NCI-H774 (cell line): ENCODE measurements at regions not wholly inside any gene's neighbourhood (a gene's known extent, or its start where the extent isn't known, plus 50 kb on each side); places are given as distances from the start of the nearest gene placed in this dataset.

ENCODE experiments used
- DNase-seq: peaks from one replicate; lab custom pipeline; 2025; lab: John Stamatoyannopoulos, UW

GRCh38 chr13:105607016-105607415 is 928.4 kb downstream of the EFNB2 start:
- no peak for DNase-seq

GRCh38 chr13:105602956-105603670 is 932.3 kb downstream of the EFNB2 start:
- no peak for DNase-seq

DNA sequence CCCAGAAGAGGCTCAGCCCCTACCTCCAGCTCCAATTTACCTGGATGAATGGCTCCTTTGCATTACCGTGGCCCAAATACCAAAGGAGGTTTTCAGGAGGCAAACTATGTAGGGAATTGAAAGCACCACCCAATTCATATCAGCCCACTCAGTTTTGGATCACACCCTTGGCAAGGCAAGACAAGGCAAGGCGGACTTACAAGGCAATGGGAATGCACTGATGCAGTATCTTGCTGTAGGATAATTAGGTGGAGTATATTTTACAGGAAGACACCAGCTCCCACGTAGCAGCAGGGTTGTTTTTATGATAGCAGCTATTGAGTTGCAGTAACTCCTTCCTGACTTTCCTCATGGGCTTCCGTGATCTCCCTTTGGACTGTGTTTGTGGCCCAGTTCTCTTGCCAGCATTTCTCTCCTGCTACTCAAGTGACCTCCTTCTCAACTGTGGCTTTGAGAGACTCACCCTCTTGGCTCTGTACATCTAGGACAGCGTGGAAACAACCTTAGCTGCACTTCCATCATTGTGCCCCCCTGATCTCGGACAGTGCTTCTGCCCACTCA is 935.9 kb downstream of the EFNB2 start:
- no peak for DNase-seq

- no peak for DNase-seq
Observed at GRCh38 chr13:105598529-105598928, 936.9 kb downstream of the EFNB2 start.

- no peak for DNase-seq
Observed at GRCh38 chr13:105597573-105597972, 937.9 kb downstream of the EFNB2 start.

GRCh38 chr13:105595471-105595870 is 940.0 kb downstream of the EFNB2 start:
- DNase-seq, result no peak

GRCh38 chr13:105591277-105591676 is 944.2 kb downstream of the EFNB2 start:
- no peak for DNase-seq

- DNase-seq, result no peak
Observed at GRCh38 chr13:105587786-105588185, 947.7 kb downstream of the EFNB2 start.

GRCh38 chr13:105579821-105580710 is 955.4 kb downstream of the EFNB2 start:
- no peak for DNase-seq

- DNase-seq, result no peak
Observed at GRCh38 chr13:105573136-105573535, 962.3 kb downstream of the EFNB2 start.

GRCh38 chr13:105572401-105572800 is 963.1 kb downstream of the EFNB2 start:
- no peak for DNase-seq

DNA sequence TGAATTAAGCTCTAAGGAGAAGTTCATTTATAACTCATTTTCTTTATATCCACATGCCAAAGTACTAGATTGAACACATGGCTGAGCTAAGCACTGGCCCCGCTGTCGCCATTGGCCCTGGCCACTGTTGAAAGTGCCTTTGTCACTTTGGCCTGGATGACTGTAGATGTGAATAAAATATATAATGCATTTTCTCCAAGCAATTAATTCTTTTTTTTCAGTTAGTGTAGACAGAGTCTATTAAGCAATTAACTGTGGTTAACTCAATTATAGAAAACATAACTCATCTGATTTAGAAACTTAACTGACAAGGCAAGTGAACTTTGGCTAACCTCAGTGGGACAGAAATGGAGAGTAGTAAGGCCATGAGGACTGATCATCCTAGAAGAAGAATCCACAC is 965.6 kb downstream of the EFNB2 start:
- no peak for DNase-seq

DNA sequence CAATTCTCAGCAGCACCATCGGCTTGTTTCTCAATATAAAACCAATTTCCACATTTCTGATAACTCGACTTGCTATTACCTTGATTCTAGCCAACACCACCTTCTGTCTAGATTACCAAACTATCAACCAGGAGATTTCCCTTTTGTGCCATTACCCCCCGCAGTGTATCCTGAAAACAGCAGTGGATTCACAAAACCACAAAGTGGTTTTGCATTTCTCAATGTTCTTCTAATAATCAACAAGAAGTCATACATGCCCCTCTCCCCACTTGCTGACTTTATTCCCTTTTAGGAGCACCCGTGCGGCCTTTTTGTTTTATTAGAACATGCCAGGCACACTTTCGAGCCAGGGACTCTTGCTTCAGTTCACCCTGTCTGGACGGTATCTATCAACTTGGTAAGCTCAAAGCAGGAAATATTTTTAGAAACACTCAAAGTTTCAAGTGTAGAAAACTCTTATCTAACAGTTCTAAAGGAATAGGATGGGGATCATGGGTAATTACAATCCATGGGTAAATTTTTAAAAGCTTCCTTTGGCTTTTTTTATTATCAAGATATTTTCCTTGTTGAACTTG is 967.4 kb downstream of the EFNB2 start:
- DNase-seq, result no peak

- DNase-seq, result no peak
Observed at GRCh38 chr13:105565136-105565727, 970.2 kb downstream of the EFNB2 start.

DNA sequence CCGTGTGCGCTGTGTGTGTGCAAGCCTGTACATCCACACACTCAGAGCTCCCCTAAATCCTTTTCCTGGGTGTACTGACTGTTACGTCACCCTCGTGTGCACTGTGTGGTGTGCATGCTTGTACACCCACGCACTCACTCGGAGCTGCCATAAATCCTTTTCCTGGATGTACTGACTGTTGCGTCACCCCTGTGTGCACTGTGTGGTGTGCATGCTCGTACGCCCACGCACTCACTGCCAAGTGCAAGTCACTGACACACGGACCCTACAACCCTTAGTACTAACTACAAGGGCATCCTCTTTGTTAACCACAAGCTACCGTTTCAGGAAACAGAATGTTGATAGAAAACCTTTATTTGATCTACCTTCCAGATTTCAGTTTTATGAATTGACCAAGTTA is 983.4 kb downstream of the EFNB2 start:
- no peak for DNase-seq

GRCh38 chr13:105547851-105548250 is 987.6 kb downstream of the EFNB2 start:
- no peak for DNase-seq

GRCh38 chr13:105545811-105546210 is 989.7 kb downstream of the EFNB2 start:
- DNase-seq, result no peak

GRCh38 chr13:105543742-105544141 is 991.7 kb downstream of the EFNB2 start:
- no peak for DNase-seq

DNA sequence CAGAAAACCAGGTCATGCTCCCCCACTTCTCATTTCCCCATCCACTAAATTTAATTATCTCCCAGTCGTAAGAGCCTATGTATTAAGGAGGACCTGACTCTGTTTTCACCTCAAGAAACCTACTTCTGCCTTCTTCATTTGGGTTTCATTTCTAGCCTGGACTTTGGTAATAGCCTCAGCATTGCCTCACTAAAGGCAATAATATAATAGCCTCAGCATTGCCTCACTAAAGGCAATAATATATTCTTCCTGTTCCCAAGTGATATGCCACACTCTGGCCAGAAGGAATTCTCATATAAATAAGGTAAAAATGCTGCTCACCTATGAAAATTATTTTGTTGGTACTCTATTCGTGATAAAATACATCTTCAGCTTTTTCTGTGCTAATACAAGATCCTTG is 993.9 kb downstream of the EFNB2 start:
- DNase-seq, result no peak

GRCh38 chr13:105538346-105538745 is 997.1 kb downstream of the EFNB2 start:
- DNase-seq, result no peak

DNA sequence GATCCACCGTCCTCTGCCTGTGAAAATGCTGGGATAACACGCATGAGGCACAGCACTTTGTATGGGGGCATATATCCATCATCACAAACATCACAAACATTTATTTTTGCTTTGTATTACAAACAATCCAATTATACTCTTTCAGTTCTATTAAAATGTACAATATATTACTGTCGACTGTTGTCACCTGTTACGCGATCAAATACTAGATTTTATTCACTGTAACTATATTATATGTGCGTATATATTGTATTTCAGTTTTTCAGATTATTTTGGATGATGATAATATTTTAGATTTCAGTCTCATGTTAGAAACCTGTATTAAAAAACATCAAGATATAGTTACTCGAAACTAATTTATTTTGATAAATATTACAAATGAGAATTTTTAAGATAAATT is 998.3 kb downstream of the EFNB2 start:
- DNase-seq, result no peak

GRCh38 chr13:105530468-105530867 is 1005.0 kb downstream of the EFNB2 start:
- DNase-seq, result no peak
